ENCODE measurements at regions not wholly inside any gene's neighbourhood (a gene's known extent, or its start where the extent isn't known, plus 50 kb on each side); places are given as distances from the start of the nearest gene placed in this dataset.

GRCh38 chr4:40699648-40700047, 50.1 kb upstream of the NSUN7 start:
- TF ChIP-seq POLR2AphosphoS5 (IDR thresholded peaks at IDR 0.05; ENCODE audit: low read depth, low read length) (no peak), POLR2A (IDR thresholded peaks at IDR 0.05; ENCODE audit: low read depth, low read length) (no peak), TAF1 (IDR thresholded peaks at IDR 0.05; ENCODE audit: low read depth, low read length) (no peak), POU2F2 (IDR thresholded peaks at IDR 0.05; ENCODE audit: low read depth, low read length) (no peak), SPI1 (IDR thresholded peaks at IDR 0.05; ENCODE audit: low read depth, low read length) (no peak)
